A204.1 (cell line): ENCODE measurements at regions not wholly inside any gene's neighbourhood (a gene's known extent, or its start where the extent isn't known, plus 50 kb on each side); places are given as distances from the start of the nearest gene placed in this dataset.

Experiments
- FAIRE-seq: peaks from 2 replicates; lab custom pipeline; 2012; peaks lifted over from hg19 to GRCh38; lab: Jason Lieb, UNC

DNA sequence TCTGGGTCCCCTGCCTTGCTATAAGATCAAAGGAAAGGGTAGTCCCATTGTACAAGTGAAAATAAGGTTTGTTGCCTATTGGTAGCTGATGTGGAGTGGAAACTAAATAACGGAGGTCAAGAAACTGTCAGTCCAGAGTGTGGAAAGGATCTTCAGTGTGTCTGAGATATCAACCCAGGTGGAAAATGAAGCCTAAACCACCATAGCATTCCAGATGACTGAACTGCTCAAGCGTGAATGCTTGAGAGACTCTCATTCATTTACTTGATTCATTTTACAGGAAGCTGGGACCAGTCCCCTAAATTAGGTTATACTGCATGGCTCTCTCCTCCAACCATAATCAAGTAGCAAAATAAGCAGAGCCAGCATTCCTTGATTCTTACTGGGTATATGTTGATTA, 116.0 kb upstream of the SLC28A3 start:
- FAIRE-seq, result no peak

- no peak for FAIRE-seq
Observed at GRCh38 chr9:84460695-84461094, 120.1 kb upstream of the SLC28A3 start.

DNA sequence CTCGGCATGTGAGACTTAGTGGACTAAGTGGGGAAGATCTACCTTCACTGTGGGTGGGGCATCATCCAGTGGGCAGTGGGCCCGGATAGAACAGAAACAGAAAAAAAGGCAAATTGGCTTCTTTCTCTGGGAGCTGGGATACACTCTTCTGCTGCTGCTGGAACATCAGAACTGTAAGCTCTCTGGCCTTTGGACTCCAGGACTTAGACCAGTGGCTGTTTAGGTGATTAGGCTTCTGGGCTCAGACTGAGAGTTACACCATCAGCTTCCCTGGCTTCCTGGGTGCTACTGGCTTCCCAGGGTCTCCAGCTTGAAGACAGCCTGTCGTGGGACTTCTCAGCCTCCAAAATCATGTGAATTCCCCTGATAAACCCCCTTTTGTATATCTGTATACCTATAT, 122.7 kb upstream of the SLC28A3 start:
- FAIRE-seq, result no peak

- FAIRE-seq, result no peak
Observed at GRCh38 chr9:84466580-84467285, 126.2 kb upstream of the SLC28A3 start.

- no peak for FAIRE-seq
Observed at GRCh38 chr9:84471816-84472215, 131.3 kb upstream of the SLC28A3 start.

DNA sequence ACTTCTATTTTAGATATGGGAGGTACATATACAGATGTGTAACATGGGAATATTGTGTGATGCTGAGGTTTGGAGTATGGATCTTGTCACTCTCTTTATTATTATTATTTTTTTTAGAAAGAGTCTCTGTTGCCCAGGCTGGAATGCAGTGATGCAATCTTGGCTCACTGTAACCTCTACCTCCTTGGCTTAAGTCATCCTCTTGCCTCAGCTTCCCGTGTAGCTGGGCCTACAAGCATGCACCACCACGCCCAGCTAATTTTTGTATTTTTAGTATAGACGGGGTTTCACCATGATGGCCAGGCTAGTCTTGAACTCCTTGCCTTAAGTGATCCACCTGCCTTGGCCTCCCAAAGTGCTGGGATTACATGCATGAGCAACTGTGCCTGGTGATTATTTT, 138.4 kb upstream of the SLC28A3 start:
- no peak for FAIRE-seq

- no peak for FAIRE-seq
Observed at GRCh38 chr9:84480071-84480470, 139.5 kb upstream of the SLC28A3 start.

GRCh38 chr9:84481231-84481630, 140.7 kb upstream of the SLC28A3 start:
- no peak for FAIRE-seq

DNA sequence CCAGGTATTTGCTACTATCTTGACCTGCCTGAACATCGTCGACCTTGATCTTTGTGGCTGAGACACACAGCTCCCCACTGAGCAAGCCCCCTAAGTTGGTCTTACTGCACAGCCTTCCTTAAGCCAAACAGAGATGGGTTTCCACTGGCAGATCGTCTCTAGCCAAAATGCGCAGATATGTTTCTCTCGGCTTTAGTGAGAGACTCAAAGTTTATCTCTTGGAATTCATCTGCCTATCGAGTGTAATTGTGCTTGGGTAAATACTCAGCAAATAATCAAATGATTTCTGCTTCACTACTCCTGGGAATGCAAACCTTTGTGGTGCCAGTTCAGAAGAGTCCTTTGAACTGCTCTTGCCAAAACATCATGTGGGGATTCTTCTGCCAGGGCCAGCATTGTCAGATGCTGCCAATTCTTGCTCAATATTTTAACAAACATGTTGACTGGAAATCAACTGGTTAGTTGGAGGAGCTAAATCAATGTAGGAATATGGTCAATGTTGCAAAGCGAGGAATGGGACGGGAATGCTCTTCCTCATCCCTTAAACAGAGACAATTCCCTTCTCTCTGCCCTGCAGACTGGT, 141.2 kb upstream of the SLC28A3 start:
- no peak for FAIRE-seq

GRCh38 chr9:84482607-84483006, 142.0 kb upstream of the SLC28A3 start:
- no peak for FAIRE-seq

GRCh38 chr9:84484172-84484571, 143.6 kb upstream of the SLC28A3 start:
- no peak for FAIRE-seq

GRCh38 chr9:84485539-84485938, 145.0 kb upstream of the SLC28A3 start:
- no peak for FAIRE-seq

DNA sequence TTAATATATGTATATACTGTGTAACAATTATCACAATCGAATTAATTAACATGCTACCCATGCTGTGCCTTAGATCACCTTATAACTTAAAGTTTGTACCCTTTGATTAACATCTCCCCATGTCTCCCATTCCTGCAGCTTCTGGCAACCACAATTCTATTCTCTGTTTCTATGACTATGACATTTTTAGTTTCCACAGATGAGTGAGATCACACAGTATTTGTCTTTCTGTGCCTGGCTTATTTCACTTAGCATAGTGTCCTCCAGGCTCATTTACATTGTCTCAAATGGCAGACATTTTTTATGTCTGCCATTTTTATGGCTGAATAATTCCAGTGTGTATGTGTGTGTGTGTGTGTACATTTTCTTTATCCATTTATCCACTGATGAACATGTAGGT, 146.1 kb upstream of the SLC28A3 start:
- FAIRE-seq, result no peak

- no peak for FAIRE-seq
Observed at GRCh38 chr9:84490206-84490841, 149.8 kb upstream of the SLC28A3 start.

DNA sequence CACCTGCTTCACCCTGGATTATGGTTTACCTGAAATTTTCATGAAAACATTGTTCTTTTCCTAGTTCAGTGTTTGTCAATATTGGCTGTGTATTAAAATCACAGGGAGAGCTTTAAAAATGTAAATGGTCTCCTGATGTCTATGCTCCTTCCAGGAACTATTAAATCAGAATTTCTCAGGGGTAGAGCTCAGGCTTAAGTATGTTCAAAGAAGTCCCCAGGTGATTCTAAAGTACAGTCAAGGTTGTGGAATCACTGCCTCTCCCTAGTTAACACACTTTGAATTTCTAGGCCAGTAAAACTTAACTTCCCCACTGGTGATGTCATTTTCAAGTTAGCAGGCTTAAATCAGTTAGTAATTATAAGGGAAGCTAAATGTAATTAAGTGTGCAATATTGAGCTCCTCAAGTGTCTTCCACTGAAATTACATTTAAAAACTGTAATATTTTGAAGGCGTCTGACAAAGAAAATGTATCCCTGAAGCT, 150.3 kb upstream of the SLC28A3 start:
- no peak for FAIRE-seq

GRCh38 chr9:84492366-84493159, 152.0 kb upstream of the SLC28A3 start:
- no peak for FAIRE-seq

GRCh38 chr9:84493284-84493947, 152.9 kb upstream of the SLC28A3 start:
- no peak for FAIRE-seq

DNA sequence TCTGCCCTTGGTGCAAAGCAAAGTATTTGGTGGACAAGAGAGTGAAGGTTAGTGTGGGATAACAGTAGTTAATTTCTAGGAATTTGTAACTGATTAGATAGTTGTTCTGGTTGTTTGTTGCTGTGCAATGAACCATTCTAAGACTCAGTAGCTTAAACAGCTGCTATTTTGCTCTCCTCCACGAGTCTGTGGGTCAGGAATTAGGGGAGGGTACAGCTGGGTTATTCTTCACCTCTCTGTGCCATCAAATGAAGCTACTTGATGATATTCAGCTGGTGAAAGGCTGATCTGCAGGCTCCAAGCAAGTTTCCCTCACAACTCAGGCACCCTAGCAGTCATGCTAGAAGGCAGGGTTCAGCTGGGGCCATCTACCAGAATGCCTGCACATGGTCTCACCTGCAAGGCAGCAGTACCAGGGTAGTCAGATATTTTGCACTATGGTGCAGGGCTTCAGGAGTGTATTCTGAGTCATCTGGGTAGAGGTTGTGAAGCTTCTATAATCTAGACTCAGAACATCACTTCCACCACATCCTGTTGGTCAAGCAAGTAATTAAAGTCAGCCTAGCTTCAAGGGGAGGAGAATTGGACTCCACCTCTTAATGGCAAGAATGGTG, 159.5 kb upstream of the SLC28A3 start:
- FAIRE-seq, result no peak

DNA sequence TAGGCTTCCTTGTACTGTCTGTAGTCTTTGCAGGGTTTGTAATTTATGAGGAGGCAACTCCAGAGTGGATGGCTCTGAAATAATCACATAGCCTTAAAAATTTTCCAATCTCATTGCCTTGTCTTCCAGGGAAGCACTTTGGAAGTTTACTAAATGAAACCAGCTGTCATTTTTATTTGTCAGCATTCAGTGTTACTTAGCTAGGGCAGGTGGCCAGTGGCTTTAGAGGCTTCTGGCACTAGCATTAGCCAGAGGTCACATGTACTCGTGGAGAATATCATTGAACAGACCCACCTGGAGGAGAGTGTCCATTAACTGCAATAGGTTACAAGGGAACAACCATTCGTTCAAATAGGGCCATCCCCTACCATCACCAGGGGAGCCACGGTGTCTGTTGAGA, 160.3 kb upstream of the SLC28A3 start:
- FAIRE-seq, result no peak

DNA sequence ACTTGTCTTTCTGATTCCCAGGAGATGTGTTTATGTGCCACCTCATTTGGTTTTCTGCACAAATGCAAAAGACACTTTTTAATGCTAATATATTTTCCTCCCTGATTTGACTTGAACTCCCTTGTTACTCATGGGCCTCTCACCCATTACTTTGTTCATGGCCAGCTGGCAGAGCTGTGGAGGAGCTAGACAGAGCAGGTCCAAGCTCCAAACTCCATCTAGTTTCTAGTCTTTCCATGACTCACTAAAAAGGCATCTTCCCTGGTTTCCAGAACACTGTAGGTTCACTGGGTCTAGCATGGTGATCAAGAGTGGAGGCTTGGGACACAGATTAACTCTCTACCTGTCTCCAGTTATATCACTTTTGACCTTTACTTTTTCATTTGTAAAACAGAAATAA, 161.0 kb upstream of the SLC28A3 start:
- FAIRE-seq, result no peak

- FAIRE-seq, result no peak
Observed at GRCh38 chr9:84502066-84502465, 161.5 kb upstream of the SLC28A3 start.

GRCh38 chr9:84504360-84504759, 163.8 kb upstream of the SLC28A3 start:
- FAIRE-seq, result no peak
